Endothelial cell of umbilical vein (primary cell): ENCODE measurements at regions not wholly inside any gene's neighbourhood (a gene's known extent, or its start where the extent isn't known, plus 50 kb on each side); places are given as distances from the start of the nearest gene placed in this dataset.

Experiments
- CTCF ChIP-seq, 2 donors: IDR thresholded peaks; 1 replicate in 1 of 2; 2 replicates in 1 of 2; pipeline ENCODE4 v1.5.1; 2011; ENCODE audit warnings: low read length in 2 of 2, mild to moderate bottlenecking in 2 of 2, moderate library complexity in 2 of 2, control low read depth in 1 of 2, inconsistent platforms in 1 of 2, low read depth in 1 of 2; ENCODE audit not compliant: insufficient read depth in 1 of 2; ENCODE audit errors: extremely low read depth in 1 of 2
- EZH2 ChIP-seq: IDR thresholded peaks from 2 replicates; pipeline ENCODE4 v1.6.1; 2012; ENCODE audit warnings: borderline replicate concordance, low read depth, mild to moderate bottlenecking, moderate library complexity, low read length, inconsistent platforms; ENCODE audit not compliant: severe bottlenecking
- FOS ChIP-seq: IDR thresholded peaks from 2 replicates; pipeline ENCODE4 v1.6.1; 2011; ENCODE audit warnings: mild to moderate bottlenecking, low read length, moderate library complexity, borderline replicate concordance; ENCODE audit not compliant: insufficient read depth
- JUN ChIP-seq: IDR thresholded peaks from 2 replicates; pipeline ENCODE4 v1.6.1; 2011; ENCODE audit warnings: borderline replicate concordance, low read depth; ENCODE audit not compliant: insufficient read length, insufficient read depth
- POLR2A ChIP-seq: IDR thresholded peaks from 2 replicates; pipeline ENCODE4 v1.6.1; 2012; ENCODE audit warnings: low read depth, mild to moderate bottlenecking, control low read depth, low read length
- POLR2AphosphoS5 ChIP-seq: IDR thresholded peaks from 2 replicates; pipeline ENCODE4 v1.6.1; 2012; ENCODE audit warnings: low read depth, mild to moderate bottlenecking, control low read depth, low read length, moderate library complexity; ENCODE audit not compliant: insufficient read depth

GRCh38 chr5:72599065-72599433 is 91.8 kb upstream of the ZNF366 start:
- TF ChIP-seq CTCF (IDR thresholded peaks at IDR 0.05; ENCODE audit: extremely low read depth in 1 of 2, insufficient read depth in 1 of 2, low read depth in 1 of 2, low read length in 2 of 2) (no peak), POLR2A (no peak), FOS (no peak), POLR2AphosphoS5 (no peak), EZH2 (no peak), JUN (no peak)
